PC-3 (cell line): ENCODE measurements at regions not wholly inside any gene's neighbourhood (a gene's known extent, or its start where the extent isn't known, plus 50 kb on each side); places are given as distances from the start of the nearest gene placed in this dataset.

Source experiments
- ATAC-seq: fragments of 200-7000 bp; cut with Tn5 transposase; 2 replicates; pipeline ENCODE4 v1.9.1; 2020; ENCODE audit warnings: mild to moderate bottlenecking, moderate library complexity
- BruUV-seq: library from RNA; stranded (reverse); fragments of 400-500 nt; replicated peaks from 2 replicates; lab custom pipeline; 2021; lab: Mats Ljungman, UMichigan
- CTCF ChIA-PET: fragments of 300-600 bp; sonication (Branson Sonifier 250); formaldehyde crosslinking; loops from one replicate; lab custom pipeline; 2022; ENCODE audit warnings: antibody characterized with exemption; lab: Charles Lee
- POLR2A ChIA-PET: fragments of 300-600 bp; sonication (Branson Sonifier 250); formaldehyde crosslinking; loops from one replicate; lab custom pipeline; 2022; ENCODE audit warnings: antibody characterized with exemption; ENCODE audit not compliant: unreplicated experiment; lab: Charles Lee
- DNase-seq: peaks from one replicate; pipeline ENCODE4 v3.0.0-alpha.2; 2015
- H2AFZ ChIP-seq: fragments of 300-600 bp; sonication (generic); 2 replicates; pipeline ENCODE4 v1.6.0; 2016; ENCODE audit warnings: antibody characterized with exemption, low read length
- H3F3A ChIP-seq: fragments of 300-600 bp; sonication (generic); one replicate; pipeline ENCODE4 v1.6.0; 2017; ENCODE audit warnings: antibody characterized with exemption, low read length, control low read depth, mild to moderate bottlenecking; ENCODE audit not compliant: unreplicated experiment
- H3K27ac ChIP-seq: fragments of 300-600 bp; sonication (generic); 2 replicates; pipeline ENCODE4 v1.5.1; 2016; ENCODE audit warnings: mild to moderate bottlenecking, low read length
- H3K27me3 ChIP-seq: fragments of 300-600 bp; sonication (generic); 2 replicates; pipeline ENCODE4 v1.6.1; 2016; ENCODE audit warnings: low read length, mixed read lengths
- H3K36me3 ChIP-seq: fragments of 300-600 bp; sonication (generic); 2 replicates; pipeline ENCODE4 v1.6.1; 2016; ENCODE audit warnings: low read depth, mixed run types, low read length, mixed read lengths
- H3K4me1 ChIP-seq: fragments of 300-600 bp; sonication (generic); 2 replicates; pipeline ENCODE4 v1.5.1; 2016; ENCODE audit warnings: low read length; ENCODE audit not compliant: insufficient read depth
- H3K4me2 ChIP-seq: fragments of 300-600 bp; sonication (generic); 2 replicates; pipeline ENCODE4 v1.6.0; 2016; ENCODE audit warnings: low read length
- H3K4me3 ChIP-seq: fragments of 300-600 bp; sonication (generic); 2 replicates; pipeline ENCODE4 v1.5.1; 2016; ENCODE audit warnings: mild to moderate bottlenecking, low read length, mixed read lengths
- H3K79me2 ChIP-seq: fragments of 300-600 bp; sonication (generic); 2 replicates; pipeline ENCODE4 v1.6.1; 2017; ENCODE audit warnings: low read length, mixed read lengths
- H3K9ac ChIP-seq: fragments of 300-600 bp; sonication (generic); 2 replicates; pipeline ENCODE4 v1.6.0; 2016; ENCODE audit warnings: mild to moderate bottlenecking, low read length
- H3K9me2 ChIP-seq: fragments of 300-600 bp; sonication (generic); replicated peaks from 2 replicates; pipeline ENCODE4 v1.6.1; 2016; ENCODE audit warnings: mixed run types, low read length, mixed read lengths
- H3K9me3 ChIP-seq: fragments of 300-600 bp; sonication (generic); 2 replicates; pipeline ENCODE4 v1.6.1; 2016; ENCODE audit warnings: low read length, mixed read lengths
- H4K20me1 ChIP-seq: fragments of 300-600 bp; sonication (generic); 2 replicates; pipeline ENCODE4 v1.6.1; 2016; ENCODE audit warnings: low read length, mixed read lengths
- CTCF ChIP-seq: fragments of 300-600 bp; sonication (generic); conservative IDR thresholded peaks from 2 replicates; pipeline ENCODE4 v1.5.1; 2017; ENCODE audit warnings: antibody characterized with exemption, low read depth, mild to moderate bottlenecking, low read length
- EZH2 ChIP-seq: fragments of 300-600 bp; sonication (generic); IDR thresholded peaks from one replicate; pipeline ENCODE4 v1.6.1; 2017; ENCODE audit warnings: antibody characterized with exemption, mild to moderate bottlenecking, low read length; ENCODE audit not compliant: unreplicated experiment
- EZH2phosphoT487 ChIP-seq: fragments of 300-600 bp; sonication (generic); IDR thresholded peaks from 2 replicates; pipeline ENCODE4 v1.6.1; 2018; ENCODE audit warnings: mild to moderate bottlenecking, antibody characterized with exemption, low read length, borderline replicate concordance
- intact Hi-C: fragments of 100-400 bp; cut with micrococcal nuclease; formaldehyde crosslinking; loops from 2 replicates; pipeline ENCODE4 v1.9.0; 2023

GRCh38 chr15:85892232-85892631 lies 97.5 kb upstream of the KLHL25 start:
- Histone ChIP-seq H3K9me3 (no peaks in the 10 kb centered on the region), H3K9me2 (no peaks in the 10 kb centered on the region), H3K4me2 (no peak overlapping the region), H3K9ac (no peak overlapping the region), H3K4me3 (no peak overlapping the region), H2AFZ (no peak overlapping the region), H3K79me2 (no peaks in the 10 kb centered on the region), H4K20me1 (no peaks in the 10 kb centered on the region), H3F3A (no peaks in the 10 kb centered on the region), H3K36me3 (no peaks in the 10 kb centered on the region), H3K27ac (no peak overlapping the region), H3K4me1 (no peaks in the 10 kb centered on the region), H3K27me3 (peaks cover 57% of the 10 kb centered on the region)
- POLR2A ChIA-PET: no interaction called here
- TF ChIP-seq EZH2 (no peak), CTCF (no peak), EZH2phosphoT487 (no peak)
- BruUV-seq: no TSS peak
- DNase-seq (no peak), ATAC-seq (no peak)
- intact Hi-C loops: no loop called here
- CTCF ChIA-PET: no interaction called here

DNA sequence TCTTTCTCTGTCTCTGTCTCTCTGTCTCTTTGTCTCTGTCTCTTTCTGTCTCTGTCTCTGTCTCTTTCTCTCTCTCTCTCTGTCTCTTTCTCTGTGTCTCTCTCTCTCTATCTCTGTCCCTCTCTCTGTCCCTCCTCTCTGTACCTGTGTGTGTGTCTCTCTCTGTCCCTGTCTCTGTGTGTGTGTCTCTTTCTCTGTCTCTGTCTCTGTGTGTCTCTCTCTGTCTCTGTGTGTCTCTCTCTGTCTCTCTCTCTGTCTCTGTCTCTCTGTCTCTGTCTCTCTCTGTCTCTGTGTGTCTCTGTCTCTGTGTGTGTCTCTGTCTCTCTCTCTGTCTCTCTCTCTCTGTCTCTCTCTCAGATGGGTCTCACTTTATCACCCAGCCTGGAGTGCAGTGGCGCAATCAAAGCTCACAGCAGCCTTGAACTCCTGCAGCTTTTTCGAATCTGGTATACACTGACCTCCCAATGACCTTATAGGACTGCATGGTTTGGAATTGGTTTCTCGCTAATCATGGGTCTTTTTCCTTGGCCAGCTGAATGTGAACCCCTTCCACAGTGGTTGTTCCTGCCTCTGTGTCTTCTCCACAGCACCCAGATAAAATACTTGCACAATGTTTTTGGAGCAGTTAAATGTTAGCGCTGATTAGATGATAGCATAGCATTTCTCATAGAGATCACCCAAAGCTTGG lies 102.6 kb upstream of the KLHL25 start:
- Histone ChIP-seq H3K9me2 (no peaks in the 10 kb centered on the region), H2AFZ (no peak overlapping the region), H3K4me3 (no peak overlapping the region), H3F3A (no peaks in the 10 kb centered on the region), H3K4me1 (no peaks in the 10 kb centered on the region), H4K20me1 (no peaks in the 10 kb centered on the region), H3K36me3 (no peaks in the 10 kb centered on the region), H3K9ac (no peak overlapping the region), H3K27me3 (peaks cover 31% of the 10 kb centered on the region), H3K9me3 (no peaks in the 10 kb centered on the region), H3K79me2 (no peaks in the 10 kb centered on the region), H3K27ac (no peak overlapping the region), H3K4me2 (no peak overlapping the region)
- DNase-seq (no peak), ATAC-seq (no peak)
- TF ChIP-seq EZH2: no peak
- TF ChIP-seq CTCF: no peak
- no peak for TF ChIP-seq EZH2phosphoT487
- intact Hi-C loops: no loop called here
- POLR2A ChIA-PET: interaction anchor here (0.6 kb wide), 1 partner anchor 23 kb away, joined by 5 read pairs; no protein-coding TSS in a partner anchor
- no TSS peak for BruUV-seq
- CTCF ChIA-PET: no interaction called here
